Stimulated activated CD8-positive, alpha-beta memory T cell treated with anti-CD3 and anti-CD28 coated beads, Interleukin-4, amount 100 ng/mL, for 24 hours (primary cell): ENCODE measurements at regions not wholly inside any gene's neighbourhood (a gene's known extent, or its start where the extent isn't known, plus 50 kb on each side); places are given as distances from the start of the nearest gene placed in this dataset.
"Not testable (repeated sequence)": the region's sequence is repeated elsewhere in the genome, so short reads cannot be mapped to it uniquely, and the experiment has no call there.

Source experiments
- DNase-seq: peaks from one replicate; pipeline ENCODE4 v3.0.0-alpha.2; 2020; ENCODE audit warnings: low read depth

DNA sequence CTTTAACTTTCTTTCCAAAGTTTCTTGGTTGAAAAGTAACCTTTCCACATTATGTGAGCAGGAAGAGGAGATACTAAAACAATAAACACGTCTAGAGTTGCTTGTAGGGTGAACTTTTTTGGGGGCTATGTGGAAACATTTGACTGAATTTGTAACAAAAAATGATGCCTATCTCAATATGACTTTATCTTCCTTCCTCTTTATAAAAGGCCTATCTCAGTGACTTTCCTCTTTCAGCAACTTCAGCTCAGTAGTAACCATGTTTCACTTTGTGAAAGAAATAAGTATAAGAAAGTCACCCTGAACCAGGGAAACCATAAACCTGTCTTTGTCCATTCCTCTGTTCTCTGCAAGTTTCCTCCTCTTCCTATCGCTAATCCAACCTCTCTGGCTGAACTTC is 124.7 kb upstream of the TMEM164 start:
- no peak for DNase-seq

DNA sequence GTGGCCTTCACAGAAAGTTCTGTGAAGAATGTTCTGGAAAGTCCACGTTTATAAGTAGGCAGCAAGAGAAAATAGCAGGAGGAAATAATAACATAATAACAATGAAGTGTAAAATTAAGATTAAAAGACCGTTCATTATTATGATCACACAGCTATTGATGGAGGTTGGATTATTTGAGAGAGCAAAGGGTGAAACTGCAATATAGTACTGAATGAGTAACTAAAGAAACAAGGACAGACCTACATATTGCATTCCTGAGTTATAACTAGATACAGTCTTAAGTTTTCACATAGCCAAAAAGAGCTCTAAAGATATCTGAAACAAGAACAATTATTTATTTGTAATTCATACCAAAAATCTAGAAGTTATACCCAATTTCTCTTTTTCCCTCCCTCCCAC is 122.9 kb upstream of the TMEM164 start:
- no peak for DNase-seq

- DNase-seq: no peak
Measured at GRCh38 chrX:109880629-109881028, 122.3 kb upstream of the TMEM164 start.

- no peak for DNase-seq
Measured at GRCh38 chrX:109886122-109886761, 116.7 kb upstream of the TMEM164 start.

- no peak for DNase-seq
Measured at GRCh38 chrX:109889289-109890006, 113.5 kb upstream of the TMEM164 start.

DNA sequence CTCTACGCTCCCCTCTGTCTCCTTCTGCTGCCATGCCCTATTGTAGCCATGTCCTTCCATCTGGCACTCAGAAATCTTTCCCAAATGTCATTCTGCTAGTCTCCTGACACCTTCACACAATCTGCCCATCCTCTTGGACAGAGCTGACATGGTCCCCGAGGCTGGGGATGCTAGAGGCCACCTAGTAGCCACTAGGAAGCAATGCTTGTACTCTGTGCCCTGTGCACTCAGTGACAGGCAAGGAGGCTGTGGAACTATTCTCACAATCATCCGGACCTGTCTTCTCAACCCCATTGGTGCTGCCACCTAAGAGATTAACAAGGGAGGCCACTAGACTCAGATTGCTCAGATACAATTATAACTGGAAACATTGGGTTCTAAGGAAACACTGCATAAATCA is 112.6 kb upstream of the TMEM164 start:
- DNase-seq: no peak

- DNase-seq: peak; percentile 16
Measured at GRCh38 chrX:109890910-109891502, 111.9 kb upstream of the TMEM164 start.

DNA sequence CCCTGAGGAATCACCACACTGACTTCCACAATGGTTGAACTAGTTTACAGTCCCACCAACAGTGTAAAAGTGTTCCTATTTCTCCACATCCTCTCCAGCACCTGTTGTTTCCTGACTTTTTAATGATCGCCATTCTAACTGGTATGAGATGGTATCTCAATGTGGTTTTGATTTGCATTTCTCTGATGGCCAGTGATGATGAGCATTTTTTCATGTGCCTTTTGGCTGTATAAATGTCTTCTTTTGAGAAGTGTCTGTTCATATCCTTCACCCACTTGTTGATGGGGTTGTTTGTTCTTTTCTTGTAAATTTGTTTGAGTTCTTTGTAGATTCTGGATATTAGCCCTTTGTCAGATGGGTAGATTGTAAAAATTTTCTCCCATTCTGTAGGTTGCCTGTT is 106.9 kb upstream of the TMEM164 start:
- not testable (repeated sequence) for DNase-seq

GRCh38 chrX:109902665-109903064 is 100.2 kb upstream of the TMEM164 start:
- DNase-seq: no peak

DNA sequence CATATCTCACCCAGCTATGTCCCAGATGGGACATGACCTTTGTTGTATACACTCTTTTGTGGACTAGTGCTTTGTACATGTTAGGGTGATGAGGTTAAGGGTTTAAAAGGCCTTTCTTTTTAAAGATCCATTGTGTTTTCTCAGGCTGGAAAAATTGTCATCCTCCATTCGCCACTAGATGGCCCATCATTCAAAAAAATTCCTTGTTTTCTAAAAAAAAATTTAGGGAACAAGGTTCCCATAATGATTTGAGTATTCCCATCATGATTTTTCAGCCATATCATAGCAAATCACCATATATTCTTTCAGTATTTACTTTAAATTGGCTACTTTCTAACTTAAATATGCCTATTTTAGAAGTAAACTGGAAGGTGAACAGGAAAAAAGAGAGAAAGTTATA is 91.9 kb upstream of the TMEM164 start:
- DNase-seq: no peak

DNA sequence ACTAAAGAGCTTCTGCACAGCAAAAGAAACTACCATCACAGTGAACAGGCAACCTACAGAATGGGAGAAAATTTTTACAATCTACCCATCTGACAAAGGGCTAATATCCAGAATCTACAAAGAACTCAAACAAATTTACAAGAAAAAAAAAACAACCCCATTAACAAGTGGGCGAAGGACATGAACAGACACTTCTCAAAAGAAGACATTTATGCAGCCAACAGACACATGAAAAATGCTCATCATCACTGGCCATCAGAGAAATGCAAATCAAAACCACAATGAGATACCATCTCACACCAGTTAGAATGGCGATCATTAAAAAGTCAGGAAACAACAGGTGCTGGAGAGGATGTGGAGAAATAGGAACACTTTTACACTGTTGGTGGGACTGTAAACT is 89.9 kb upstream of the TMEM164 start:
- not testable (repeated sequence) for DNase-seq

GRCh38 chrX:109914114-109914849 is 88.6 kb upstream of the TMEM164 start:
- no peak for DNase-seq

DNA sequence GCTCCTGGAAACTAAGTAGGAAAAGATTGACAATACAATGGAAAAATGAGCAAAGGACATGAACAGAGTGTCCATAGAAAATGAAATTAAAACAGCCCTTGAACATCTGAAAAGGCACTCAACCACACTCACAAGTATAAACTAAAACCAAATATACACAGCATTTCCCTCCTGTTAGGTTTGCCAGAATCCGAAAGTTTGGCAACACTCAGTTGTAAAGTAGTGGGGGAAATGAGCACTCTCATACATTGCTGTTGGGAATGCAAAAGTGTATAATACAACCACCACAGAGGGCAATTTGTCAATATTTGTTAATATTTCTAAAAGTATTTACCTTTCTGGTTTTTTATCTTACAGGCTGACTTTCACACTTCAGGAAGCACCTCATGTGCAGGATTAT is 84.2 kb upstream of the TMEM164 start:
- DNase-seq: no peak

GRCh38 chrX:109920325-109920724 is 82.6 kb upstream of the TMEM164 start:
- no peak for DNase-seq

- DNase-seq: no peak
Measured at GRCh38 chrX:109920868-109921267, 82.0 kb upstream of the TMEM164 start.

DNA sequence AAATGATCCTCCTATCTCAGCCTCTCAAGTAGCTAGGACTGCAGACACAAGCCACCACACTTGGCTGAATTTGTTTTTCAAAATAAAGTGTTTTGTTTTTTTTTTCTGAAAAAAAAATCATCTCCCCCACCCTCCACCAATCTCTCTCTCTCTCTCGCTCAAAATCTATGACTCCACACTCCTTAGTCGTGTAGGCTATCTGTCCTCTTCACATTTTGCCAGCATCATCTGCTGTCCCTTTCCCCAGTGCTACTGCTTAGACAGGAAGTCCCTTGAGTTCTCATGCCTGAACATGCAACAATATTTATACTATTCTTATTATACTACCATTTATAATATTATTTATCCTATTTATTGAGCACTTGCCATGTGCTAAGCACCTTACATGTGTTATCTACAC is 80.7 kb upstream of the TMEM164 start:
- DNase-seq: no peak

- not testable (repeated sequence) for DNase-seq
Measured at GRCh38 chrX:109925003-109925402, 77.9 kb upstream of the TMEM164 start.

- DNase-seq: no peak
Measured at GRCh38 chrX:109925656-109926055, 77.3 kb upstream of the TMEM164 start.

GRCh38 chrX:109926118-109926517 is 76.8 kb upstream of the TMEM164 start:
- DNase-seq: no peak

DNA sequence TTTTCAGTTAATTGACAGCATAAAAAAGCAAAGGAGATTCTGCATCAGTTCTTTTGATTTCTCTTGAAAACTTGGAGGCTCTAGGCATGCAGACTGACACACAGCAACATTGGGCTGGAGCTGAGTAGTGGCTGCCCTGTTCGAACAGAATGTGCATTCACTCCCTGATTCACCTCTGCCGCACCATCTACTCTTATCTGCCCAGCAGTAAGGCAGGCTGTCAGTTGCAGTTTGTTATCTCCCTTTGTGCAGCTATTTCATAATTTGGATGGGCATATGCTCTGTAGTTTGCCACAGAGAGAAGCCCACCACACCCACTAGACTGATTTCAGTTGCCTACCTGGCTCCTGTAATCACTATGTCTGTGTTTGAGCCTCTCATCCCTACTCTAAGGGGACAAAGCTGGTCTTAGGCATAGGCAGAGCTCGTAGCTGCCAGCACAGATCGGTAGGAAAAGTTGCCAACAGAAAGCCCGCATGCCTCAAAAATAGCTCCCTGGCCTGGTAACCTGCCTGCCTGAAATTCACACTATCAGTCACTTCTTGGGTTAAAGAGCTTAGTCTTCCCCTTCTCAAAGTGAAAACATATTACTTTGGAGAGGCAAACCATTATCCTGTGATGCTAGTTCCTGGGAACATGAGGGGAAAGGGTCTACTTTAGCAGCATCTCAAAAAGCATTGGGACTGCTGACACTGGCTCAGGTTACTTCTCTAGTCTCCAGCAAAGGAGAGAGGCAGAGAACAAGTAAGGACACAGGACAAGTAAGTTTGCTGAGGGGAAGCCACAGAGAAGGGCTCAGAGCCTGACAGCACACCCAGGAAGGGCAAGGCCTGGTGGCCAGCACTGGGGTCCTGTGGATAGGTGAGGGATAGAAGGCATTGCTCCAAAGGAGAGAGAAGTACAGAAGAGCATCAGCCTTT is 75.9 kb upstream of the TMEM164 start:
- DNase-seq: no peak

GRCh38 chrX:109927663-109928273 is 75.1 kb upstream of the TMEM164 start:
- DNase-seq: no peak
